ENCODE measurements at regions not wholly inside any gene's neighbourhood (a gene's known extent, or its start where the extent isn't known, plus 50 kb on each side); places are given as distances from the start of the nearest gene placed in this dataset.

- DNase-seq = no peak
These were observed 92.1 kb upstream of the FSTL4 start for GRCh38 chr5:133704411-133704810.

GRCh38 chr5:133703935-133704334 is 91.6 kb upstream of the FSTL4 start:
- DNase-seq = no peak

- DNase-seq = no peak
These were observed 90.7 kb upstream of the FSTL4 start for GRCh38 chr5:133702791-133703770.

- DNase-seq = no peak
These were observed 89.5 kb upstream of the FSTL4 start for GRCh38 chr5:133701871-133702270.

- DNase-seq = no peak
These were observed 87.9 kb upstream of the FSTL4 start for GRCh38 chr5:133700251-133700650.

GRCh38 chr5:133698646-133699526 is 86.5 kb upstream of the FSTL4 start:
- no peak for DNase-seq

- no peak for DNase-seq
These were observed 85.9 kb upstream of the FSTL4 start for GRCh38 chr5:133698259-133698554.

- no peak for DNase-seq
These were observed 85.4 kb upstream of the FSTL4 start for GRCh38 chr5:133697536-133698258.

- no peak for DNase-seq
These were observed 84.6 kb upstream of the FSTL4 start for GRCh38 chr5:133696782-133697507.

GRCh38 chr5:133696006-133696584 is 83.8 kb upstream of the FSTL4 start:
- DNase-seq = no peak

- no peak for DNase-seq
These were observed 82.0 kb upstream of the FSTL4 start for GRCh38 chr5:133694181-133694831.

- no peak for DNase-seq
These were observed 79.1 kb upstream of the FSTL4 start for GRCh38 chr5:133691448-133691847.

- no peak for DNase-seq
These were observed 78.4 kb upstream of the FSTL4 start for GRCh38 chr5:133690746-133691145.

- DNase-seq = no peak
These were observed 76.0 kb upstream of the FSTL4 start for GRCh38 chr5:133688391-133688790.

- DNase-seq = no peak
These were observed 75.1 kb upstream of the FSTL4 start for GRCh38 chr5:133687212-133688061.

GRCh38 chr5:133686566-133686965 is 74.2 kb upstream of the FSTL4 start:
- no peak for DNase-seq

GRCh38 chr5:133685402-133686018 is 73.2 kb upstream of the FSTL4 start:
- no peak for DNase-seq

- no peak for DNase-seq
These were observed 71.6 kb upstream of the FSTL4 start for GRCh38 chr5:133683646-133684596.

- no peak for DNase-seq
These were observed 70.1 kb upstream of the FSTL4 start for GRCh38 chr5:133682451-133682850.

All from femur (tissue), 1 donor.